ENCODE measurements at regions not wholly inside any gene's neighbourhood (a gene's known extent, or its start where the extent isn't known, plus 50 kb on each side); places are given as distances from the start of the nearest gene placed in this dataset.

DNA sequence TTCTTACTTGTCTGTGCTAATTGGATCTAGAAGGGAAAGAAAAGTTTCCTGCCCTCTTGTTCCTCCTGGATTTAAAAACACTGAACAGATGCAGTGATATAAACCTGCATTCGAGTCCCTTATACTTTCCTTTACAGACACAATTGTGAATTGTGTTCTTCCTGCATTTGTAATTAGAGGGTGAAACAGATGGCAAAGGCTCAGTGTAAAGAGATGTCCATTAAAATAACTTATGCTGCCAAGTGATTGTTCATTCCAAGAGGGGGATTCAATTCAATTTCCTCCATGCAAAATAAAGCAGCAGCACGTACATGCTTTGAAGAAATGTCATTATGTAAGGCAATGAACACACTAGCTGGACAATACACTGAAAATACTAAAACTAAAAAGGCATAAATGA is 248.3 kb upstream of the LRIG3 start:
- intact Hi-C loops (cut with DNase I), result no loop called here

DNA sequence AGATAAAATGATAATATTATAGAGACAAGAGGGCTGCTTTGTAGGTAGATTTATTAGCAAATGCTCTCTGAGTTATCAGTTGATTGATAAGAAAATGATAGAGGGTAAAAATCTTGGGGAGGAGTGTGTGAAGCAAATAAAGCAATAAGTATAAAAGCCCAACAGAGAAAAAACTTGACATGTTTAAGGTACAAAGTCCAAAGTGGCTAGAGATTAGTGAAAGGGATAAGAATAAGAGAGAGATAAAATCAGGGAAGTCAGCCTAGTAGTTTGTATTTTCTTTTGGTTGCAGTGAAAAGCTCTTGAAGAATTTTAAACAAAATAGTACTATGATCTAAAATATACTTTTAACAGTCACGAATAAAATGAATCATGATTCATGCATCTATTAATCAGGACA is 246.2 kb upstream of the LRIG3 start:
- intact Hi-C loops (cut with DNase I), result no loop called here
- DNase-seq (ENCODE audit: low spot score), result no peak

More for the DNA sequence above, 248.3 kb upstream of the LRIG3 start:
- DNase-seq (ENCODE audit: low spot score), result no peak

DNA sequence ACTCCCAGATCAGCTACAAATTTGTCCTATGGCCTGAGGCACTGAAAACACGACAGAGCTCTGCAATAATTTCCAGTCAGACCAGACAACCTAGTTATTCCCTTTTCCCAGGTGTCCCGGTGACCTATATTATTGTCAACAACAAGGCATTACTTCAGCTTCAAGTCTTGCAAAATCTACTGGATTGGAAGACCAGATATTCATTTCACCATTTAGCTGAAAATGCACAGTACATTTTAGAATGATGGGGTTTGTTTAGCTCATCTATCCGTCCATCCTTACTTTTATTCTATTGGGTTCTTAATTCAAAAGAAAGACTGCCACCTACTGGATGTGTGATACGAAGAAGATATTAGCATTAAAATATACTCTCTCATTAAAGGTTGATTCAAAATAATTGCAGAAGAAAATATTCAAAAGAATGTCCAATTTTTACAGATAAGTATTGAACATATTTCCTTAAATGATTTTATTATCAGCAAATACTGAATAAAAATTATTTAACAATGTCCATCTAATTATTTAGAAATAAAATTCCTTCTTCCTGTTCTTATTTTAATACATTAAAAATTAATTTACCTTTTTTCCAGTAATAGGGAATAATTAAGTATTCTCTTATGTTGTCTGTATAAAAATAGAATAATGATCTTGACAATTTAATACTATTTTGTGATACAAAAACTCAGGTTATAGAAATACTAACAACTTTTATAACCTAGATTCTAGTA is 244.9 kb upstream of the LRIG3 start:
- DNase-seq (ENCODE audit: low spot score), result no peak
- intact Hi-C loops (cut with DNase I), result no loop called here

- no peak for DNase-seq (ENCODE audit: low spot score)
- intact Hi-C loops (cut with DNase I), result no loop called here
Observed at GRCh38 chr12:59164226-59164625, 243.9 kb upstream of the LRIG3 start.

- DNase-seq (ENCODE audit: low spot score), result no peak
- intact Hi-C loops (cut with DNase I), result loop anchor here (10.0 kb wide), 1 partner anchor 614 kb away; no protein-coding TSS in a partner anchor
Observed at GRCh38 chr12:59158681-59159080, 238.4 kb upstream of the LRIG3 start.

GRCh38 chr12:59158066-59158465 is 237.8 kb upstream of the LRIG3 start:
- intact Hi-C loops (cut with DNase I), result loop anchor here (10.0 kb wide), 1 partner anchor 613 kb away; no protein-coding TSS in a partner anchor
- DNase-seq (ENCODE audit: low spot score), result no peak

DNA sequence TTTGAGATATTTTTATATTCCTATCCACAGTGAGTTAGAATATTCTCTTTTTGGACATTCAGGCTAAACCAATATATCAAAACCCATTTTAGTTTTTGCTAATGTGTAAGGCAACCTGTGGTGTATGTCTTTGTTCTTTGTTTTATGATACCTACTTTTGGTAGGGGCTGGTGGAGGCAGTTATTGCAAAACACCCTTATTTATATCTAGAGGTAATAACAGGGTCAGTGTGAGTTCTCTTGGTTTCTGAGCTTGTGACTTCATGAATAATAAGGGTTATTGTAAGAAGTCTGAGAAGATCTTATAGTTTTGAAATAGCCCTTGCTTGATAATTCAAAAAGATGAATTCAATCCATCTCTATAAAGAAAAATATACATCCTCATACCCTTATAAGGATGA is 235.1 kb upstream of the LRIG3 start:
- intact Hi-C loops (cut with DNase I), result loop anchor here (10.0 kb wide), 1 partner anchor 611 kb away; no protein-coding TSS in a partner anchor
- no peak for DNase-seq (ENCODE audit: low spot score)

DNA sequence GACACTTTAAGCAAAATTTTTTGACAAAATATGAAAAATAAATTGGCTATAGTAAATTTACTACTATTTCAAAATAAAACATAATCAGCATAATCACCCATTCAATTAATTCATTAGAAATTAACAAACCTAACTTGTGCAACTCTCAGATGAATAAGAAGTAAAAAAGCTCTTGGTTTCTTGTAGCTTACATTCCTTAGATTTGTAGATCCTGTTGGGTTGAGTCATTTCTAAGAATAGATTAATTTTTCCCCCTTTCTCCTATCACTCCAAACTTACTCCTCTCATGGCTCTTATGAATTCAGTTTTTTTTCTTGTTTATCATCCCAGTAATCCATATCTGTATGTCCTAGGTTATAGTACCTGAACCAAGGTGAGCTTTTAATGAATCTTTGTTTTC is 230.9 kb upstream of the LRIG3 start:
- intact Hi-C loops (cut with DNase I), result loop anchor here (2.0 to 10.0 kb wide), 2 partner anchors 38 to 606 kb away; no protein-coding TSS in a partner anchor
- DNase-seq (ENCODE audit: low spot score), result no peak

- intact Hi-C loops (cut with DNase I), result loop anchor here (2.0 to 10.0 kb wide), 3 partner anchors 37 to 803 kb away; no protein-coding TSS in a partner anchor
- no peak for DNase-seq (ENCODE audit: low spot score)
Observed at GRCh38 chr12:59149995-59150642, 229.8 kb upstream of the LRIG3 start.

DNA sequence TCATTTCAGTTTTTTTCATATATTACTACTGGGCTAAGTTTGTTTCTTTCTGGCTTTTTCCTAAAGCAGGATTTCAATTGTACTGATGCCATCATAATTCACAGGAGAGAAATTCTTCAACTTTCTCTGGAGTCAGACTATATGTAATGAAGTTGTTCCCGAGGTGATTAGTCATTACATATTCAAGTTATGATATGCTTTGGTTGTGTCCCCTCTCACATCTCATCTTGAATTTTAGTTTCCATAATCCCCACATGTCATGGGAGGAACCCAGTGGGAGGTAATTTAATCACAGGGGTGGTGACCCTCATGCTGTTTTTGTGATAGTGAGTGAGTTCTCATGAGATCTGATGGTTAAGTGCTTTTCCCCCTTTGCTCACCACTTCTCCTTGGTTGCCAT is 227.5 kb upstream of the LRIG3 start:
- intact Hi-C loops (cut with DNase I), result loop anchor here (5.0 kb wide), 1 partner anchor 800 kb away; no protein-coding TSS in a partner anchor

GRCh38 chr12:59142183-59142790 is 222.0 kb upstream of the LRIG3 start:
- intact Hi-C loops (cut with DNase I), result no loop called here
- no peak for DNase-seq (ENCODE audit: low spot score)

More for the DNA sequence above, 227.5 kb upstream of the LRIG3 start:
- DNase-seq (ENCODE audit: low spot score), result no peak

GRCh38 chr12:59134750-59135149 is 214.4 kb upstream of the LRIG3 start:
- intact Hi-C loops (cut with DNase I), result no loop called here
- DNase-seq (ENCODE audit: low spot score), result no peak

- intact Hi-C loops (cut with DNase I), result no loop called here
- DNase-seq (ENCODE audit: low spot score), result no peak
Observed at GRCh38 chr12:59131462-59131861, 211.2 kb upstream of the LRIG3 start.

DNA sequence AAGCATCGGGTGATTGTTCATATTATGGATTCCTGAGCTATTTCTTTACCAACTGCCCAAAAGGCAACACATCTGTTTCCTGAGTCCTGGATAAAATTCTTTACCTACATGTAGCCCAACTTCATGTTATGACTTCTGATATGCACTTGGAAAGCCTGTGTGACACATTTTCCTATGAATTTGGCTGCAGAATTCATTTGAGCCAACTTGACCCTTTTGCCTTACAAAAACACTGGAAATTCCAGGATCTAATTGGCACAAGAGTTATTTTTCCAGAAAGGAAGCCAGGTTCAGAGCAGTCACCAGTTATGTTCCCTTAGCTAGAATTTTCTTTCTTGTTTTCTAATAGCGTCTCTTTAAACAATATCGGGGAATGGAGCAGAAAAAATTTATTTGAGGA is 202.5 kb upstream of the LRIG3 start:
- intact Hi-C loops (cut with DNase I), result no loop called here
- DNase-seq (ENCODE audit: low spot score), result no peak

- intact Hi-C loops (cut with DNase I), result no loop called here
- no peak for DNase-seq (ENCODE audit: low spot score)
Observed at GRCh38 chr12:59121451-59121850, 201.1 kb upstream of the LRIG3 start.

GRCh38 chr12:59119676-59120075 is 199.4 kb upstream of the LRIG3 start:
- DNase-seq (ENCODE audit: low spot score), result no peak
- intact Hi-C loops (cut with DNase I), result no loop called here

- DNase-seq (ENCODE audit: low spot score), result no peak
- intact Hi-C loops (cut with DNase I), result no loop called here
Observed at GRCh38 chr12:59118356-59118755, 198.1 kb upstream of the LRIG3 start.

DNA sequence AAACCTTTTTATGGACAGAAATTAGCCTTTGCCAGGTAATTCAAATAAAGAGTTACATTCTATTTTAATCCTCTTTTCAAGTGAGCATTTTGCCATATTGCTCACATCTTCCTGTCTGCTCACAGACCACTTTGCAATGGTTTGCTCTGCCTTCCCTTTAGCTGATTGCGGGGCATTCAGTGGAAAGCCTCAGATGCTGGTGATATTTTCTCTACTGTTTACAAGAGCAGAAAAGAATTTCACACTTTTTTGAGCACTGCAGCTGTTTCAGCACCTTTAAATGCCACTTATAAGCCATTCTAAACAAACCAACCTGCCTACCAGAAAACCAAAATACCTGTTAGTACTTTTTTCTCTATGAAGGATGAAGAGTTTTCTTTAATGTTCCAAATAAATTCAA is 195.7 kb upstream of the LRIG3 start:
- no peak for DNase-seq (ENCODE audit: low spot score)
- intact Hi-C loops (cut with DNase I), result no loop called here

DNA sequence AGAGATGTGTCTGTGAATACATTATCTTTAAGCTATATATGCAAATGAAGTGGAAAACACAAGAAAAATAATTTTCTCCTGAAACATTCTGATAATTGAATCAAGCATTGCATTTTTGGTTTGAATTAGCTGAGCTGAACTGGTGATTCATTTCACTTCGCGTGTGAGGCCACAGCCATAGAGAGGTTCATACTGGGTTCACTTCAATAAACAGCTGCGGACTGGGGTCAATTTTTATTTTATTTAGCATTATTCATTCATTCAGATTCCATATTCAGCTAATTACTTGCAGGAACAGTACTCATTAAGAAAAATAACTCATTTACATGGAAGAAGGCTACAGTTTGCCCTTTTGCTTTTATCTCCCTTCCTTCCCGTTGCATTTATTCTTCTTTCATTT is 195.2 kb upstream of the LRIG3 start:
- DNase-seq (ENCODE audit: low spot score), result no peak
- intact Hi-C loops (cut with DNase I), result no loop called here

DNA sequence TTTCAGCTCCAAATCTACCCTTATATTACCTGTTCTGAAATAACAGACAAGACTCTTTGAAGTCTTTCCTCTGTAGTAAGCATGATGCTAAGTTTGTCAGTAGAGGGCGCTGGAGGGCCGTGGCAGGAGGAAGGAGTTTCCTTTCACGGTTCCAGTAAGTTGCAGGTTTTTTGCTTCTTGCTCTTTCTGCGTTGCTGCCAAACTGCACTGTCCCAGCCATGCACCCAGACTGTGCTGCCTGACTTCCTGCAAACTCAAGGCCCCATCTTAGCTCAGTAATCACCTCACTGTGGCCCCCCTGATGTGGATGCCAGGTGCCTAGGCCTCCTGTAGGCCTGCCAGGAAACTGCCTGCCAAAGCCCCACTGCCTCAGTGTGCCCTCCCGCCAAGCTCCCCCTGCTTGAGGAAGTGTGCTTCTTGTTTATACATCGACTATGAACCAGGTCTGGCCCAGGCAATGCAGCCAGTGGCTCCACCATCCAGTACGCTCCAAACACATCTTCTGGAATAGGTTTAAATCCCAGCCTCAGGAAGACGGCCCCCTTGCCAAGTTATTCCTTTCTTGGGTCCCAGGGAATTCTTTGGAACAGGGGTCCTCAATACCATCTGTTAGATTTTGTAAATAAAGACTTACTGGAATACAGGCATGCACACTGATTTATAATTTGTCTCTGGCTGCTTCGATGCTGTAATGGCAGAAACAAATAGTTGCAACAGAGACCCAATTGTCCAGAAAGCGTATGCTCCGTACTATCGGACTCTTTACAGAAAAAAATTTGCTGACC is 193.7 kb upstream of the LRIG3 start:
- DNase-seq (ENCODE audit: low spot score), result no peak
- intact Hi-C loops (cut with DNase I), result loop anchor here (2.0 kb wide), 1 partner anchor 37 kb away; no protein-coding TSS in a partner anchor
